Neural cell (in vitro differentiated cells): ENCODE measurements at regions not wholly inside any gene's neighbourhood (a gene's known extent, or its start where the extent isn't known, plus 50 kb on each side); places are given as distances from the start of the nearest gene placed in this dataset.

Experiments
- EP300 ChIP-seq: fragments of 450-650 bp; conservative IDR thresholded peaks from 2 replicates; pipeline ENCODE4 v1.6.1; 2014; ENCODE audit warnings: antibody characterized with exemption, mild to moderate bottlenecking, moderate library complexity; ENCODE audit not compliant: poor library complexity, severe bottlenecking
- EZH2 ChIP-seq: fragments of 200-600, 300-800 bp; shearing (Covaris generic), sonication (generic); IDR thresholded peaks from 2 replicates; pipeline ENCODE4 v1.6.1; 2014; ENCODE audit warnings: antibody characterized with exemption, low read length, borderline replicate concordance, mild to moderate bottlenecking; ENCODE audit not compliant: insufficient read depth, poor library complexity, severe bottlenecking
- MXI1 ChIP-seq: fragments of 450-650 bp; conservative IDR thresholded peaks from 2 replicates; pipeline ENCODE4 v1.6.1; 2014; ENCODE audit warnings: antibody characterized with exemption, mild to moderate bottlenecking; ENCODE audit not compliant: poor library complexity, severe bottlenecking
- TAF1 ChIP-seq: IDR thresholded peaks from 2 replicates; pipeline ENCODE4 v1.6.1; 2012; ENCODE audit warnings: low read depth
- TF ChIP-seq, protein P1 (sequence below): fragments of 450-650 bp; IDR thresholded peaks from 2 replicates; pipeline ENCODE4 v1.5.1; 2014; ENCODE audit warnings: antibody characterized with exemption, mild to moderate bottlenecking, moderate library complexity; ENCODE audit not compliant: poor library complexity, severe bottlenecking

- TF ChIP-seq, protein P1, sequence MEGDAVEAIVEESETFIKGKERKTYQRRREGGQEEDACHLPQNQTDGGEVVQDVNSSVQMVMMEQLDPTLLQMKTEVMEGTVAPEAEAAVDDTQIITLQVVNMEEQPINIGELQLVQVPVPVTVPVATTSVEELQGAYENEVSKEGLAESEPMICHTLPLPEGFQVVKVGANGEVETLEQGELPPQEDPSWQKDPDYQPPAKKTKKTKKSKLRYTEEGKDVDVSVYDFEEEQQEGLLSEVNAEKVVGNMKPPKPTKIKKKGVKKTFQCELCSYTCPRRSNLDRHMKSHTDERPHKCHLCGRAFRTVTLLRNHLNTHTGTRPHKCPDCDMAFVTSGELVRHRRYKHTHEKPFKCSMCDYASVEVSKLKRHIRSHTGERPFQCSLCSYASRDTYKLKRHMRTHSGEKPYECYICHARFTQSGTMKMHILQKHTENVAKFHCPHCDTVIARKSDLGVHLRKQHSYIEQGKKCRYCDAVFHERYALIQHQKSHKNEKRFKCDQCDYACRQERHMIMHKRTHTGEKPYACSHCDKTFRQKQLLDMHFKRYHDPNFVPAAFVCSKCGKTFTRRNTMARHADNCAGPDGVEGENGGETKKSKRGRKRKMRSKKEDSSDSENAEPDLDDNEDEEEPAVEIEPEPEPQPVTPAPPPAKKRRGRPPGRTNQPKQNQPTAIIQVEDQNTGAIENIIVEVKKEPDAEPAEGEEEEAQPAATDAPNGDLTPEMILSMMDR = no peak
- TF ChIP-seq EZH2 = no peak
- no peak for TF ChIP-seq TAF1
- TF ChIP-seq MXI1 = no peak
- TF ChIP-seq EP300 = no peak
Measured at GRCh38 chr21:15162921-15163320, 98.1 kb upstream of the NRIP1 start.
